ENCODE measurements at regions not wholly inside any gene's neighbourhood (a gene's known extent, or its start where the extent isn't known, plus 50 kb on each side); places are given as distances from the start of the nearest gene placed in this dataset.

GRCh38 chr5:3220638-3221288 is 374.9 kb upstream of the IRX1 start:
- DNase-seq, result no peak

- DNase-seq, result no peak
Observed at GRCh38 chr5:3220201-3220600, 375.4 kb upstream of the IRX1 start.

GRCh38 chr5:3218916-3219650 is 376.5 kb upstream of the IRX1 start:
- no peak for DNase-seq

- DNase-seq, result no peak
Observed at GRCh38 chr5:3217771-3218495, 377.7 kb upstream of the IRX1 start.

GRCh38 chr5:3217114-3217513 is 378.5 kb upstream of the IRX1 start:
- no peak for DNase-seq

- DNase-seq, result no peak
Observed at GRCh38 chr5:3216386-3216785, 379.2 kb upstream of the IRX1 start.

GRCh38 chr5:3214838-3215374 is 380.7 kb upstream of the IRX1 start:
- no peak for DNase-seq

GRCh38 chr5:3214396-3214795 is 381.2 kb upstream of the IRX1 start:
- no peak for DNase-seq

- DNase-seq, result no peak
Observed at GRCh38 chr5:3212869-3213268, 382.8 kb upstream of the IRX1 start.

- DNase-seq, result no peak
Observed at GRCh38 chr5:3210531-3210930, 385.1 kb upstream of the IRX1 start.

GRCh38 chr5:3209918-3210317 is 385.7 kb upstream of the IRX1 start:
- DNase-seq, result no peak

- DNase-seq, result no peak
Observed at GRCh38 chr5:3202570-3202969, 393.1 kb upstream of the IRX1 start.

GRCh38 chr5:3201941-3202340 is 393.7 kb upstream of the IRX1 start:
- DNase-seq, result no peak

GRCh38 chr5:3201121-3201520 is 394.5 kb upstream of the IRX1 start:
- no peak for DNase-seq

- DNase-seq, result no peak
Observed at GRCh38 chr5:3199962-3200755, 395.5 kb upstream of the IRX1 start.

GRCh38 chr5:3198074-3198449 is 397.6 kb upstream of the IRX1 start:
- DNase-seq, result no peak

- peak in 9 of 14 donors; percentile 6 to 45 (median 28) for DNase-seq
Observed at GRCh38 chr5:3197304-3198073, 398.1 kb upstream of the IRX1 start.

- DNase-seq, result no peak
Observed at GRCh38 chr5:3195994-3196393, 399.6 kb upstream of the IRX1 start.

GRCh38 chr5:3194684-3195083 is 400.9 kb upstream of the IRX1 start:
- no peak for DNase-seq

GRCh38 chr5:3194271-3194670 is 401.4 kb upstream of the IRX1 start:
- DNase-seq, result no peak

GRCh38 chr5:3191585-3191984 is 404.0 kb upstream of the IRX1 start:
- no peak for DNase-seq

GRCh38 chr5:3190930-3191329 is 404.7 kb upstream of the IRX1 start:
- DNase-seq, result no peak
